HEK293T (cell line): ENCODE measurements at regions not wholly inside any gene's neighbourhood (a gene's known extent, or its start where the extent isn't known, plus 50 kb on each side); places are given as distances from the start of the nearest gene placed in this dataset.

ENCODE experiments used
- BHLHE40 ChIP-seq: fragments of 450-650 bp; IDR thresholded peaks from 2 replicates; pipeline ENCODE4 v1.6.1; 2016; ENCODE audit warnings: mild to moderate bottlenecking, moderate library complexity, borderline replicate concordance
- ELF4 ChIP-seq: fragments of 450-650 bp; IDR thresholded peaks from 2 replicates; pipeline ENCODE4 v1.6.1; 2017; ENCODE audit warnings: antibody characterized with exemption
- FOXK2 ChIP-seq: fragments of 450-650 bp; IDR thresholded peaks from 2 replicates; pipeline ENCODE4 v1.6.1; 2016; ENCODE audit warnings: mild to moderate bottlenecking
- FOXM1 ChIP-seq: fragments of 450-650 bp; IDR thresholded peaks from 2 replicates; pipeline ENCODE4 v1.6.1; 2017; ENCODE audit warnings: mild to moderate bottlenecking, borderline replicate concordance
- LEF1 ChIP-seq: fragments of 450-650 bp; IDR thresholded peaks from 2 replicates; pipeline ENCODE4 v1.6.1; 2017; ENCODE audit warnings: mild to moderate bottlenecking, borderline replicate concordance
- SP1 ChIP-seq: fragments of 450-650 bp; IDR thresholded peaks from 2 replicates; pipeline ENCODE4 v1.6.1; 2017
- SUZ12 ChIP-seq: fragments of 450-650 bp; IDR thresholded peaks from 2 replicates; pipeline ENCODE4 v1.6.1; 2016; ENCODE audit warnings: mild to moderate bottlenecking

DNA sequence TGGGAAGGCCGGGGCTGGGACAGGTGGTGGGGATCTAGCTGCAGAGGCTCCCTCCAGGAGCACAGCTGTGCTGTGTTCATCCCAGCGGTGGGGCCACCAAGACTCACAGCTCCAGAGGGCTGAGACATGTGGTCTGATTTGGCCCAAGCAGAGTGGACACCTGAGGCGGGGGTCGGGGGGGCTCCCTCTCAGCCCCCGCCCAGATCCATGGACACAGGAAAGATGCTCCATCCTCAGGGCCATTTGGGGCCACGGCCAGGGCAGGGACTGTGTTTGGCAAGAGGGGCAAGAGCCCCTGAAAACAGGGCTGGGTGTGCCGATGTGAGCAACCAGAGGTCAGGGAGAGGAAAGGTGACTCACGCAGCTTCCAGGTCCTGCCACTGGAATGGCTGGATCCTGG, 219.4 kb downstream of the BRD1 start:
- TF ChIP-seq FOXK2 (no peak), ELF4 (no peak), LEF1 (no peak), SP1 (no peak), SUZ12 (no peak), FOXM1 (no peak), BHLHE40 (no peak)
